ENCODE measurements at regions not wholly inside any gene's neighbourhood (a gene's known extent, or its start where the extent isn't known, plus 50 kb on each side); places are given as distances from the start of the nearest gene placed in this dataset.
"Not testable (repeated sequence)": the region's sequence is repeated elsewhere in the genome, so short reads cannot be mapped to it uniquely, and the experiment has no call there.

DNA sequence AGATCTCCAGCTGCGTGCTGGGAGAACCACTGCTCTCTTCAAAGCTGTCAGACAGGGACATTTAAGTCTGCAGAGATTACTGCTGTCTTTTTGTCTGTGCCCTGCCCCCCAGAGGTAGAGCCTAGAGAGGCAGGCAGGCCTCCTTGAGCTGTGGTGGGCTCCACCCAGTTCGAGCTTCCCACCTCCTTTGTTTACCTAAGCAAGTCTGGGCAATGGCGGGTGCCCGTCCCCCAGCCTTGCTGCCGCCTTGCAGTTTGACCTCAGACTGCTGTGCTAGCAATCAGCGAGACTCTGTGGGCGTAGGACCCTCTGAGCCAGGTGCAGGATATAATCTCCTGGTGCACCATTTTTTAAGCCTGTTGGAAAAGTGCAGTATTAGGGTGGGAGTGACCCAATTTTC is 128.6 kb downstream of the ACTR3 start:
- in situ Hi-C loops (cut with HindIII; ENCODE audit: low sequenced_read_pairs) = not testable (repeated sequence)

DNA sequence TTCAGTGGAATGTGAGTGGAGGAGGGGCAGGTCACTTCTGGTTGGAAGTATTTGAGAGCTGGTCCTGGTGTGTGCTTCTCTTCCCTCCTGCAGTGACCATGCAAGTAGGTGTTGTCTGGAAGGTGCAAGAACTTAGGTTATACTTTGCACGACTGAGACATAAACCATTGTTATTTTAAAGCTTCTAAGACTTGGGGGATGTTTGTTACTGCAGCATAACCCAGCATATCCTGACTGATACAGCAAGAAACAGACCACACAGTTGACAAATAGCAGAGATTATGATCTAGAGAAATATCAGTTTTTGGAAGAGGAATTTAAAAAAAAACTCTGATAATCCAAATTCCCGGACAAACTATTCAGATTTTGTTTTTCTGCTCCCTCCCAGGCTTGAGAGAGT is 130.8 kb downstream of the ACTR3 start:
- in situ Hi-C loops (cut with HindIII; ENCODE audit: low sequenced_read_pairs) = no loop called here

DNA sequence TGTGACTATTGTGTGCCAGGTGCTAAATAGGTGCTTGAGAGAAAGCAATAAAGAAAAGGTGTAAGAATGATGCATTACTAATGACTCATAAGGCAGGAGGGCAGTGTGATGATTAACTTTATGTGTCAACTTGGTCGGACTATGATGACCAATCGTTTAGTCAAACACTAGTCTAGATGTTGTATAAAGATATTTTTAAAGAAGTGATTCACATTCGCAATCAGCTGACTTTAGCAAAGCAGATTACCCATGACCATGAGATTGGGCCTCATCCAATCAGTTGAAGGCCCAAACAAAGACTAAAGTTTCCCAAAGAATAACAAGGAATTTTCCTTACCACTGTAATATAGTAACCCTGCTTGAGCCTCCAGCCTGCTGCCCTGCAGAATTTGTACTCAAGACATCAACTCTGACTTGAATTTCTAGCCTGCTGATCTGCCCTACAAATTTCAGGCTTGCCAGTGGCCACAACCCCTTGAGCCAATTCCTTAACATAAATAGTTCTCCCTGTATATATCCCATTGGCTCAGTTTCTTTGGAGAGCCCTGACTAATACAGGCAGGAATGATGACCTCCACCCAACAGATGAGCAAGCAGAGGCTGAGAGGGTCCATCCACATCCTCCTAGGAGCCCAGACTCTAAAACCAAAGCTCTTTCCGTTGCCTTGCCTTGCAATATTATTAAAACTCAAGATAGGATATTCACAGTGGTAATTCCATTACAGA is 132.6 kb downstream of the ACTR3 start:
- in situ Hi-C loops (cut with HindIII; ENCODE audit: low sequenced_read_pairs) = no loop called here

DNA sequence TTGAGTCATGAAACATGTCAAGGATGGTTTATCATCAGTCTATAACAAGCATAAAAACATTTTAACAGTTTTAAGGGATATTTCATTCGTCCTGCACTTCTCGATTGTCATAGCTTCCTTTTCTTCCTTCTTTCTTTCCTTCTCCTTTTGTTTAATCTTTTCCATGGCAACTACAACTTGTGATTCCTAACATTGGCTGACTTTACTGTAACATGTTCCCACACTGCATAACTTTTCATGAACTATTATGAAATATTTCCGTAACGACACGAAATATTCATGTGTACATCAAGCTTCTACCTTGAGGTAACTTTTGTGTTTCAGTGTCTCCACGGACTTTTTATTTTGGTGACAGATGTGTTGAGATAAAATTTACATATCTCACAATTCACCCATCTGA is 134.4 kb downstream of the ACTR3 start:
- in situ Hi-C loops (cut with HindIII; ENCODE audit: low sequenced_read_pairs) = no loop called here

- in situ Hi-C loops (cut with HindIII; ENCODE audit: low sequenced_read_pairs) = no loop called here
These were observed 135.1 kb downstream of the ACTR3 start for GRCh38 chr2:114025030-114025429.

GRCh38 chr2:114027437-114027836 is 137.5 kb downstream of the ACTR3 start:
- in situ Hi-C loops (cut with HindIII; ENCODE audit: low sequenced_read_pairs) = no loop called here

- in situ Hi-C loops (cut with HindIII; ENCODE audit: low sequenced_read_pairs) = no loop called here
These were observed 142.0 kb downstream of the ACTR3 start for GRCh38 chr2:114031605-114032505.

DNA sequence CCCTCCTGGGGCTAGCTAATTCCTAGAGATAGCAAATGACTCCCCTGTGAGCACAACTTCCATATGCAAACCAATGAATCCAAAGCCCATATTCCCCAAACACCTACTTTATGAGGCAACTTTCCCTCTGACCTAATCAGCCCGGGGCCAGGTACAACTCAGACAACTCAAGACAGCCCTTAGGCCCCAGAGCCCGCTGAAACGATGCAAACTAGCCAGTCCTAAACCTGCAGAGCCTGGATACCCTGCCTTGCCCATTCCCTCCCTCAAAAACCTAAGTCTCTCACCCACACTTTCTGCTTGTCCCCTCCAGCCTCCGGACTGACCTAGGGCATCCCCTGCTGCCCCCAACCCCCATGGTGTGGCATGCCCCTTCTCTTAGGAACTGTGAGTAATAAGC is 142.8 kb downstream of the ACTR3 start:
- in situ Hi-C loops (cut with HindIII; ENCODE audit: low sequenced_read_pairs) = no loop called here

DNA sequence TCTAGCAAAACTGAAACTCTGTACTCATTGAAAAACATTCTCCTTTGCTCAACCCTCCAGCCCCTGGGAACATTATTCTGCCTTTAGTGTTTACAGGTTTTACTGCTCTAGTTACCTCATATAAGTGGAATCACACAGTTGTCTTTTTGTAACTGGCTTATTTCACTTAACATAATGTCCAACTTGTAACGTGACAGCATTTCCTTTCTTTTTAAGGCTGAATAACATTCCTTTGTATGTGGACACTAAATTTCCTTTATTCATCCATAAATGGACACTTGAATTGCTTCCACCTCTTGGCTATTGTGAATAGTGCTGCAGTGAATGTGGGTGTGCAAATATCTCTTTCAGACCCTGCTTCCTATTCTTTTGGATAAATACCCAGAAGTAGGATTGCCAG is 144.9 kb downstream of the ACTR3 start:
- in situ Hi-C loops (cut with HindIII; ENCODE audit: low sequenced_read_pairs) = loop anchor here (5.0 kb wide), 1 partner anchor 32 kb away; no protein-coding TSS in a partner anchor

- in situ Hi-C loops (cut with HindIII; ENCODE audit: low sequenced_read_pairs) = loop anchor here (5.0 kb wide), 1 partner anchor 36 kb away; no protein-coding TSS in a partner anchor
These were observed 148.8 kb downstream of the ACTR3 start for GRCh38 chr2:114038710-114039109.

DNA sequence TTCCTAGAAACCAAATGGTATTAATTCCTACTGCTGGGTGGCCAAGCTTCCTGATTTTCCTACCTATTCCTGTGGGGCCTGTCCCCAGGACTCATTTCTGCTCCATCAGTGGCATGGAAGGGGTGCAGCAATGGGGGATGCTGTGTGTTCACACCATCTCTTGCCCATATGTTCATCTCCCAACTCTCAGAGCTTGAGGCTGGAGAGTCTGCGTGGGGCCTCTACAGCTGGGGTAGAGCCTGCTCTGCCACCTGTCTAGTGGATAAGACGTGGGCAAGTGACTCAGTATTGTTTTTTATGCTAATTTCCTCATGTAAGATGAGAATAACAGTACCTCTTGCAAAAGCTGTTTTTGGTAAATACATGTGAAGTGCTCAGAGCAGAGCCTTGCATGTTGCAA is 149.8 kb downstream of the ACTR3 start:
- in situ Hi-C loops (cut with HindIII; ENCODE audit: low sequenced_read_pairs) = loop anchor here (5.0 kb wide), 1 partner anchor 37 kb away; no protein-coding TSS in a partner anchor

- in situ Hi-C loops (cut with HindIII; ENCODE audit: low sequenced_read_pairs) = no loop called here
These were observed 150.9 kb downstream of the ACTR3 start for GRCh38 chr2:114040826-114041225.

DNA sequence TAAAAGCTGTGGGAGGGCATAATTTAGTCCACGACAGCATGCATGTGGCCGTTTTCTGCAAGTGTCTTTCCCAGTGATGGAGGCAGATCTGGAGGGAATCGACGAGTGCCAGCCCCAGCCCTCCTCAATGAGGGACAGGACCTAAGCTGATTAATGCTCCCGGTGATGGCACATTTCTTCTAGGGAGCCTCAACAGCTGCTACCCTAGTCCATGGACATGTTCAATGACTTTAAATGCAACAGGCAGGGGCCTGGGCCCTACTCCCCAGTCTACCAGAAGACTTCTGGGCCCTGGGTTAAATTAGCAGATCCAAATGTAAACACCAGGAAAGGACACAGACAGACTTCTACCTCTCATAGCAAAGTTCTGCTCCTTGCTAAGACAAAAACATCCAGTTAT is 155.1 kb downstream of the ACTR3 start:
- in situ Hi-C loops (cut with HindIII; ENCODE audit: low sequenced_read_pairs) = no loop called here

- in situ Hi-C loops (cut with HindIII; ENCODE audit: low sequenced_read_pairs) = no loop called here
These were observed 156.5 kb downstream of the ACTR3 start for GRCh38 chr2:114046373-114046772.

DNA sequence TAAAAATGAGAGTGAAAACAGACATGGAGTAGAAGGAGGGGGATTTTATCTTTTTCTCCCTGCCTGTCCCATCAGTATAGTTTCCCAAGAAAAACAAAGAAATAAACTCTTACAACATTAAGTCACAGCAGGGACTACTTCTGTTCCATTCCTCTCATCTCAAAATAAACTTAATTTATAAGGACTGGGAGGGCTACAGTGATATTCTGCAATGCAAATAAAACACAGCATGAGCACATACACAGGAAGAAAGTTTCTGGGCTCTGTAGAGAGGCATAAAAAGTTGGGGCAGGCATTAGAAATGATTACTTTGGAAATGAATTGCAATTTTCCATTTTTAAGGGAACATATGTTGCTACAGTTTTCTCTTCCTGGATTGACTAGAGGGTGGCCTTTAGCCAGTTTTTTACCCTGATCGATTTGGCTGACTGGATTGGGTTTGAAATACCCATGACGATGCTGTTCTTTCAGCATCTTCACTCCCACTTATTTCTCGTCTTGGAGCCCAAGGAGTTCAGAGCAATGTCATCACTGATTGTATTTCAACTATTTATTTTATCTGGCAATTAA is 157.1 kb downstream of the ACTR3 start:
- in situ Hi-C loops (cut with HindIII; ENCODE audit: low sequenced_read_pairs) = no loop called here

DNA sequence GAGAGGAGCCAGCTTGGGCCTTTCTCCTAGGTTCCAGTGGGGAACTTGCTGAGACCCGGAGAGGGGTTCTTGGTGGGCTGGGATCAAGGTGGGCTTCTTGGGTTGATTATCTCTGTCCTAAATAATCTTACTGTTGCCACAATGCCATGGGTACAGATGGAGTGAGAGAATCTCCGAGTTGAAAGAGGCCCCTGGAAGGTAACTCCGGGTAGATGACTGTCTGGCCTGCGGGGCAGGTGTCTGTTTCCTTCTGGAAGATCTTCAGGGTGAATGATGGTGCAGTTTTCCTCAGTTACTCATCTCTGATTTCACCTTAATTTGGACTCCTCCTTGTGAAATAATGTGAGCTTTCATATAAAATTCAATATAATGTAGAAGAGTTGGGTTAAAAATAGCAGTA is 159.4 kb downstream of the ACTR3 start:
- in situ Hi-C loops (cut with HindIII; ENCODE audit: low sequenced_read_pairs) = no loop called here

GRCh38 chr2:114049826-114050225 is 159.9 kb downstream of the ACTR3 start:
- in situ Hi-C loops (cut with HindIII; ENCODE audit: low sequenced_read_pairs) = no loop called here

DNA sequence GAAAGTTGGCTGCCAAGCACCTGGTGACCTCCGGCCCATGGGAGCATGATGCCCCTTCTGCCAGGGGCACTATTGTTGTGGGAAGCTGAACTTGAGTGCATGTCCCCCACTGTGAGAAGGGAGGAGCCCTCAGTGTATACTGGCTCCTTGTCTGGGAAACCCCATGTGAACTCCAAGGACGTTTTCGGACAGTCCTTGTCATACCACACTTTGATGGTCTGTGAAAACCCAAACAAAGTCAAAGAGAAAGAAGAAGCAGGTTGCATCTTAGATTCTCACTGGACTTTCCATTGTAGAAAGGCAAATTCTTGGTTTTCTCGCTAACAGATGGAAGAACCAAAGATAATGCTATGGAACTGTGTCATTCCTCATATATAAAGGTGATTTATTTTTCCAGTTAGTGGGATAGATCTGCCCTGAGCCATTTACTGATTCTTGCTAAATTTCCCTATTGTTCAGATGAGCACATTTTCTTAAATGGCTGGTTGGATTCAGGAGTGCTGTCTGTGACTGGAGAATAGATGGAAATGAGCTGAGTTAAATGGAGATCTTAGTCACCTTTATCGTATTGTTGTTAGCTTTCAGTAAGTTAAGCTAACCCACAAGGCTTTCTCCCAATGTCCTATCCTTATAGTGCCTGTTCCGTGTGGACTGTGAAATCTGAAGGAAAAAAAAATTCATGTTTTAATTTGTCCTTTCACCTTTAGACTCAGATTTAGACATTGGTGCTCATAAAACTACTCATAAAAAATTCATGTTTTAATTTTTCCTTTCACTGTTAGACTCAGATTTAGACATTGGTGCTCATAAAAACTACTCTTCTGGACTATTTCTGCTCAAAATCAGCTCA is 166.6 kb downstream of the ACTR3 start:
- in situ Hi-C loops (cut with HindIII; ENCODE audit: low sequenced_read_pairs) = no loop called here

- in situ Hi-C loops (cut with HindIII; ENCODE audit: low sequenced_read_pairs) = no loop called here
These were observed 167.7 kb downstream of the ACTR3 start for GRCh38 chr2:114057638-114058037.

DNA sequence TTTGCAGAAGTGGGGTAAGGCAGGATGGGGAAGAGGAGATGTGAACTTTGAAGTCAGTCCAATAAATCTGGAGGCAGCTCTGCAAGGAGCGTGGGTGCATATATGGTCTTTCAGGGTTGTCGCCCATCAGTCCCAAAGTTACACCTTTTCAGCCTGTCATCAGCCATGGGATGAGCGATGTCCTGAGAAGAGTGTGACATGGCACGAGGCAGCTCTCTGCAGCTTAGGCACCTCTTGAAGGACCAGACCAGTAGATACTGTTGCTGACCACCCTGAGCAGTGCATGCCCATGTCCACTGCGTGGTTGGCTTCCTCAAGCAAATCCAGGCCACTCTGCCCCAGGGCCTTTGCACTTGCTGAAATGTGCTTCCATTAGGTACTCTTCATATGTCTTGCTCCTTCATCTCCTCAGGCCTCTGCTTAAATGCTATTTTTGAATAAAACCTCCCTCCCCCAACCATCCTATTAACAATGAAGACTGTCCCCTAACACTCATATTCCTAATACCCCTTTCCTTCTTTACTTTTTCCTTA is 171.7 kb downstream of the ACTR3 start:
- in situ Hi-C loops (cut with HindIII; ENCODE audit: low sequenced_read_pairs) = no loop called here

Measured in DLD1 (cell line).